ENCODE measurements at regions not wholly inside any gene's neighbourhood (a gene's known extent, or its start where the extent isn't known, plus 50 kb on each side); places are given as distances from the start of the nearest gene placed in this dataset.

GRCh38 chr21:31480228-31480627, 136.2 kb upstream of the TIAM1 start:
- Histone ChIP-seq H3K4me3 (no peak overlapping the region), H3K4me1 (no peaks in the 10 kb centered on the region), H3K27me3 (no peaks in the 10 kb centered on the region), H3K9me3 (peaks cover 18 to 30% of the 10 kb centered on the region in 2 donors), H3K36me3 (no peaks in the 10 kb centered on the region), H3K27ac (no peak overlapping the region)
- TF ChIP-seq CTCF (IDR thresholded peaks at IDR 0.05), result no peak
- intact Hi-C loops (cut with DNase I; ENCODE audit: low total_unique reads), result no loop called here
- no peak for DNase-seq (ENCODE audit: low spot score in 2 of 2)

GRCh38 chr21:31479714-31480113, 135.7 kb upstream of the TIAM1 start:
- Histone ChIP-seq H3K4me3 (no peak overlapping the region), H3K27me3 (no peaks in the 10 kb centered on the region), H3K27ac (no peak overlapping the region), H3K4me1 (no peaks in the 10 kb centered on the region), H3K9me3 (peaks cover 16 to 25% of the 10 kb centered on the region in 2 donors), H3K36me3 (no peaks in the 10 kb centered on the region)
- TF ChIP-seq CTCF (IDR thresholded peaks at IDR 0.05) (no peak), POLR2A (IDR thresholded peaks at IDR 0.05) (no peak), POLR2AphosphoS5 (IDR thresholded peaks at IDR 0.05) (no peak)
- intact Hi-C loops (cut with DNase I; ENCODE audit: low total_unique reads), result no loop called here
- no peak for DNase-seq (ENCODE audit: low spot score in 2 of 2)

GRCh38 chr21:31479222-31479621, 135.2 kb upstream of the TIAM1 start:
- no peak for TF ChIP-seq CTCF (IDR thresholded peaks at IDR 0.05)
- no peak overlapping the region for H3K4me3 ChIP-seq
- no peaks in the 10 kb centered on the region for H3K27me3 ChIP-seq
- no peaks in the 10 kb centered on the region for H3K36me3 ChIP-seq
- H3K9me3 ChIP-seq, result peaks cover 11 to 20% of the 10 kb centered on the region in 2 donors
- no peak overlapping the region for H3K27ac ChIP-seq
- intact Hi-C loops (cut with DNase I; ENCODE audit: low total_unique reads), result no loop called here
- no peak for DNase-seq (ENCODE audit: low spot score in 2 of 2)
- H3K4me1 ChIP-seq, result no peaks in the 10 kb centered on the region

GRCh38 chr21:31476263-31477022, 132.4 kb upstream of the TIAM1 start:
- DNase-seq (ENCODE audit: low spot score in 2 of 2), result no peak
- Histone ChIP-seq H3K36me3 (no peaks in the 10 kb centered on the region), H3K27me3 (no peaks in the 10 kb centered on the region), H3K4me3 (no peak overlapping the region), H3K27ac (no peak overlapping the region), H3K4me1 (no peaks in the 10 kb centered on the region), H3K9me3 (peaks cover 10 to 12% of the 10 kb centered on the region in 2 donors)
- intact Hi-C loops (cut with DNase I; ENCODE audit: low total_unique reads), result no loop called here
- TF ChIP-seq POLR2A (IDR thresholded peaks at IDR 0.05) (no peak), CTCF (IDR thresholded peaks at IDR 0.05) (no peak), POLR2AphosphoS5 (IDR thresholded peaks at IDR 0.05) (no peak)

GRCh38 chr21:31475223-31475622, 131.2 kb upstream of the TIAM1 start:
- Histone ChIP-seq H3K4me1 (no peaks in the 10 kb centered on the region), H3K4me3 (no peak overlapping the region), H3K9me3 (no peaks in the 10 kb centered on the region), H3K27ac (no peak overlapping the region), H3K36me3 (no peaks in the 10 kb centered on the region), H3K27me3 (no peaks in the 10 kb centered on the region)
- TF ChIP-seq CTCF (IDR thresholded peaks at IDR 0.05) (no peak), POLR2A (IDR thresholded peaks at IDR 0.05) (no peak), POLR2AphosphoS5 (IDR thresholded peaks at IDR 0.05) (no peak)
- intact Hi-C loops (cut with DNase I; ENCODE audit: low total_unique reads), result no loop called here
- DNase-seq (ENCODE audit: low spot score in 2 of 2), result no peak
